NB4 (cell line): ENCODE measurements at regions not wholly inside any gene's neighbourhood (a gene's known extent, or its start where the extent isn't known, plus 50 kb on each side); places are given as distances from the start of the nearest gene placed in this dataset.

ENCODE experiments used
- DNase-seq: peaks from one replicate; pipeline ENCODE4 v3.0.0; 2010; ENCODE audit warnings: low read depth
- H3K4me3 ChIP-seq: one replicate; pipeline ENCODE4 v1.5.1; 2011; ENCODE audit warnings: mild to moderate bottlenecking, low read depth, low read length, moderate library complexity
- CTCF ChIP-seq: IDR thresholded peaks from one replicate; pipeline ENCODE4 v1.5.1; 2012; ENCODE audit warnings: low read depth, low read length
- MAX ChIP-seq: IDR thresholded peaks from 2 replicates; pipeline ENCODE4 v1.6.1; 2011; ENCODE audit warnings: low read depth, low read length
- MYC ChIP-seq: IDR thresholded peaks from 2 replicates; pipeline ENCODE4 v1.6.1; 2011; ENCODE audit warnings: low read depth, low read length
- POLR2A ChIP-seq: IDR thresholded peaks from 2 replicates; pipeline ENCODE4 v1.6.1; 2011; ENCODE audit warnings: mild to moderate bottlenecking; ENCODE audit not compliant: insufficient read length; ENCODE audit errors: extremely low read depth

- DNase-seq, result no peak
- TF ChIP-seq MYC (no peak), POLR2A (no peak), CTCF (no peak), MAX (no peak)
- no peak overlapping the region for H3K4me3 ChIP-seq
Observed at GRCh38 chr13:48148454-48148853, 53.5 kb upstream of the MED4 start.

GRCh38 chr13:48146636-48147035 lies 51.7 kb upstream of the MED4 start:
- TF ChIP-seq MAX (no peak), MYC (no peak), POLR2A (no peak), CTCF (no peak)
- DNase-seq, result no peak
- no peak overlapping the region for H3K4me3 ChIP-seq

- TF ChIP-seq MYC (no peak), CTCF (no peak), MAX (no peak), POLR2A (no peak)
- H3K4me3 ChIP-seq, result no peak overlapping the region
- DNase-seq, result no peak
Observed at GRCh38 chr13:48146122-48146521, 51.2 kb upstream of the MED4 start.
